ENCODE measurements at regions not wholly inside any gene's neighbourhood (a gene's known extent, or its start where the extent isn't known, plus 50 kb on each side); places are given as distances from the start of the nearest gene placed in this dataset.
"Not testable (repeated sequence)": the region's sequence is repeated elsewhere in the genome, so short reads cannot be mapped to it uniquely, and the experiment has no call there.

- H3K27ac ChIP-seq: no peak overlapping the region
- DNase-seq (ENCODE audit: low read depth in 1 of 2, low spot score in 1 of 2): no peak
- ChIA-PET CTCF (no interaction called here), POLR2A (no interaction called here)
- no peak for FAIRE-seq
- TF ChIP-seq POLR2AphosphoS2 (conservative IDR thresholded peaks at IDR 0.05; ENCODE audit: low read length) (no peak), ELK1 (IDR thresholded peaks at IDR 0.05; ENCODE audit: low read depth, low read length) (no peak), PBX3 (IDR thresholded peaks at IDR 0.05) (no peak), HES2 (IDR thresholded peaks at IDR 0.05) (no peak), NFE2L2 (conservative IDR thresholded peaks at IDR 0.05; ENCODE audit: low read length) (no peak), CBX8 (IDR thresholded peaks at IDR 0.05) (no peak), SREBF2 (IDR thresholded peaks at IDR 0.05) (no peak), BHLHE40 (IDR thresholded peaks at IDR 0.05; ENCODE audit: low read depth, low read length) (no peak), ZC3H11A (IDR thresholded peaks at IDR 0.05) (no peak), HOXB5 (CRISPR knock-in tag; IDR thresholded peaks at IDR 0.05) (no peak), EHF (CRISPR knock-in tag; IDR thresholded peaks at IDR 0.05) (no peak), NR3C1 (IDR thresholded peaks at IDR 0.05) (no peak), ATOH8 (CRISPR knock-in tag; IDR thresholded peaks at IDR 0.05; ENCODE audit: low read depth) (no peak), RNF2 (IDR thresholded peaks at IDR 0.05; ENCODE audit: borderline replicate concordance, low read depth) (no peak), RAD21 (conservative IDR thresholded peaks at IDR 0.05 in 1 of 2, IDR thresholded peaks at IDR 0.05 in 1 of 2) (no peak)
- H3K9me3 ChIP-seq: no peaks in the 10 kb centered on the region
- no peak overlapping the region for H3K4me2 ChIP-seq
- ATAC-seq: no peak
- H3K4me3 ChIP-seq: no peak overlapping the region
- no peaks in the 10 kb centered on the region for H3K4me1 ChIP-seq
- 48% methylated on average over 7 of the region's 12 CpGs for WGBS (ENCODE audit: missing lambda C conversion rate)
Observed at GRCh38 chr4:3629665-3630064, 97.4 kb upstream of the LRPAP1 start.

- DNase-seq (ENCODE audit: low read depth in 1 of 2, low spot score in 1 of 2); ATAC-seq; POLR2A ChIA-PET; FAIRE-seq; CTCF ChIA-PET; H3K9me3 ChIP-seq; H3K4me2 ChIP-seq; H3K27ac ChIP-seq; H3K4me3 ChIP-seq; H3K4me1 ChIP-seq: not testable (repeated sequence)
- 26% methylated on average over 5 of the region's 13 CpGs for WGBS (ENCODE audit: missing lambda C conversion rate)
Observed at GRCh38 chr4:3629176-3629575, 97.0 kb upstream of the LRPAP1 start.

GRCh38 chr4:3628868-3629175 lies 96.6 kb upstream of the LRPAP1 start:
- POLR2A ChIA-PET: no interaction called here
- DNase-seq (ENCODE audit: low read depth in 1 of 2, low spot score in 1 of 2): no peak
- Histone ChIP-seq H3K4me2 (no peak overlapping the region), H3K27ac (no peak overlapping the region), H3K4me1 (no peaks in the 10 kb centered on the region), H3K9me3 (no peaks in the 10 kb centered on the region), H3K4me3 (no peak overlapping the region)
- TF ChIP-seq ZC3H11A (IDR thresholded peaks at IDR 0.05) (no peak), FOXS1 (CRISPR knock-in tag; IDR thresholded peaks at IDR 0.05) (no peak), ZFP36 (IDR thresholded peaks at IDR 0.05; ENCODE audit: borderline replicate concordance, partially characterized antibody) (no peak), HES2 (IDR thresholded peaks at IDR 0.05) (no peak), CHD2 (IDR thresholded peaks at IDR 0.05; ENCODE audit: low read length, partially characterized antibody) (no peak), TFCP2L1 (CRISPR knock-in tag; IDR thresholded peaks at IDR 0.05) (no peak), SMC3 (IDR thresholded peaks at IDR 0.05) (no peak), ZSCAN20 (CRISPR knock-in tag; IDR thresholded peaks at IDR 0.05) (no peak), MAFK (IDR thresholded peaks at IDR 0.05; ENCODE audit: partially characterized antibody) (no peak), NPAS2 (CRISPR knock-in tag; IDR thresholded peaks at IDR 0.05; ENCODE audit: borderline replicate concordance) (no peak), EHMT2 (IDR thresholded peaks at IDR 0.05; ENCODE audit: low read depth) (no peak), HOXA7 (CRISPR knock-in tag; IDR thresholded peaks at IDR 0.05) (no peak), SREBF2 (IDR thresholded peaks at IDR 0.05) (no peak), ZNF302 (CRISPR knock-in tag; IDR thresholded peaks at IDR 0.05) (no peak), POLR2A (IDR thresholded peaks at IDR 0.05; ENCODE audit: low read length) (no peak), MYC (IDR thresholded peaks at IDR 0.05; ENCODE audit: borderline replicate concordance, low read length) (no peak), NFE2L2 (conservative IDR thresholded peaks at IDR 0.05; ENCODE audit: low read length) (no peak), POLR2AphosphoS2 (conservative IDR thresholded peaks at IDR 0.05; ENCODE audit: low read length) (no peak), RAD21 (conservative IDR thresholded peaks at IDR 0.05 in 1 of 2, IDR thresholded peaks at IDR 0.05 in 1 of 2) (no peak), ELK1 (IDR thresholded peaks at IDR 0.05; ENCODE audit: low read depth, low read length) (no peak)
- ATAC-seq: no peak
- no peak for FAIRE-seq
- CTCF ChIA-PET: no interaction called here
- 61% methylated on average over 6 of the region's 11 CpGs for WGBS (ENCODE audit: missing lambda C conversion rate)

Data from A549 (cell line).